Upper lobe of right lung (tissue), 1 donor: ENCODE measurements at regions not wholly inside any gene's neighbourhood (a gene's known extent, or its start where the extent isn't known, plus 50 kb on each side); places are given as distances from the start of the nearest gene placed in this dataset.

Experiments
- ATAC-seq: fragments of 200-7000 bp; cut with Tn5 transposase; one replicate; pipeline ENCODE4 v1.9.1; 2020; ENCODE audit warnings: mild to moderate bottlenecking, moderate library complexity
- DNase-seq: peaks from one replicate; pipeline ENCODE4 v3.0.0-alpha.2; 2020
- H3K27ac ChIP-seq: fragments of 200-600 bp; one replicate; pipeline ENCODE4 v1.8.0; 2022
- H3K27me3 ChIP-seq: fragments of 200-600 bp; one replicate; pipeline ENCODE4 v1.8.0; 2022; ENCODE audit warnings: mild to moderate bottlenecking
- H3K36me3 ChIP-seq: fragments of 200-600 bp; one replicate; pipeline ENCODE4 v1.8.0; 2022
- H3K4me1 ChIP-seq: fragments of 200-600 bp; one replicate; pipeline ENCODE4 v1.8.0; 2022
- H3K4me3 ChIP-seq: fragments of 200-600 bp; one replicate; pipeline ENCODE4 v1.8.0; 2022; ENCODE audit warnings: mild to moderate bottlenecking
- H3K9me3 ChIP-seq: fragments of 200-600 bp; one replicate; pipeline ENCODE4 v1.8.0; 2022
- CTCF ChIP-seq: fragments of 200-600 bp; IDR thresholded peaks from one replicate; pipeline ENCODE4 v1.8.0; 2022; ENCODE audit warnings: antibody characterized with exemption
- intact Hi-C: fragments of 100-400 bp; cut with DNase I; formaldehyde crosslinking; loops from one replicate; pipeline ENCODE4 v1.11.0; 2022
- donor health status: DM: no; HTN: yes; CAD: no; lungs with severe emphysema.

GRCh38 chr2:8054070-8054469 lies 627.8 kb upstream of the ID2 start:
- Histone ChIP-seq H3K36me3 (no peaks in the 10 kb centered on the region), H3K27me3 (no peaks in the 10 kb centered on the region), H3K4me3 (no peak overlapping the region), H3K9me3 (no peaks in the 10 kb centered on the region), H3K27ac (no peak overlapping the region), H3K4me1 (no peaks in the 10 kb centered on the region)
- no peak for DNase-seq
- no peak for TF ChIP-seq CTCF
- intact Hi-C loops = no loop called here
- ATAC-seq = no peak

GRCh38 chr2:8058652-8059051 lies 623.2 kb upstream of the ID2 start:
- ATAC-seq = peak; percentile 79

GRCh38 chr2:8059255-8059654 lies 622.6 kb upstream of the ID2 start:
- no peak for ATAC-seq
- no peak for DNase-seq
- no peaks in the 10 kb centered on the region for H3K27me3 ChIP-seq
- no peak overlapping the region for H3K27ac ChIP-seq
- H3K9me3 ChIP-seq = no peaks in the 10 kb centered on the region
- no peaks in the 10 kb centered on the region for H3K4me1 ChIP-seq
- H3K36me3 ChIP-seq = no peaks in the 10 kb centered on the region
- no peak overlapping the region for H3K4me3 ChIP-seq
- intact Hi-C loops = no loop called here
- no peak for TF ChIP-seq CTCF

More at GRCh38 chr2:8058652-8059051, 623.2 kb upstream of the ID2 start:
- Histone ChIP-seq H3K27me3 (no peaks in the 10 kb centered on the region), H3K4me1 (no peaks in the 10 kb centered on the region), H3K27ac (no peak overlapping the region), H3K4me3 (no peak overlapping the region), H3K36me3 (no peaks in the 10 kb centered on the region), H3K9me3 (no peaks in the 10 kb centered on the region)
- intact Hi-C loops = no loop called here
- DNase-seq = no peak
- no peak for TF ChIP-seq CTCF

- H3K9me3 ChIP-seq = no peaks in the 10 kb centered on the region
- H3K4me3 ChIP-seq = no peak overlapping the region
- intact Hi-C loops = no loop called here
- DNase-seq = no peak
- H3K27ac ChIP-seq = no peak overlapping the region
- TF ChIP-seq CTCF = no peak
- H3K27me3 ChIP-seq = no peaks in the 10 kb centered on the region
- no peaks in the 10 kb centered on the region for H3K36me3 ChIP-seq
- H3K4me1 ChIP-seq = no peaks in the 10 kb centered on the region
- ATAC-seq = no peak
These were observed 622.1 kb upstream of the ID2 start for GRCh38 chr2:8059794-8060193.

GRCh38 chr2:8061219-8061618 lies 620.6 kb upstream of the ID2 start:
- H3K4me3 ChIP-seq = no peak overlapping the region
- no peaks in the 10 kb centered on the region for H3K9me3 ChIP-seq
- H3K27me3 ChIP-seq = no peaks in the 10 kb centered on the region
- DNase-seq (no peak), ATAC-seq (no peak)
- H3K36me3 ChIP-seq = no peaks in the 10 kb centered on the region
- H3K27ac ChIP-seq = no peak overlapping the region
- intact Hi-C loops = no loop called here
- no peak for TF ChIP-seq CTCF
- no peaks in the 10 kb centered on the region for H3K4me1 ChIP-seq

- Histone ChIP-seq H3K4me3 (no peak overlapping the region), H3K9me3 (no peaks in the 10 kb centered on the region), H3K4me1 (no peaks in the 10 kb centered on the region), H3K27me3 (no peaks in the 10 kb centered on the region), H3K36me3 (no peaks in the 10 kb centered on the region), H3K27ac (no peak overlapping the region)
- intact Hi-C loops = no loop called here
- ATAC-seq (no peak), DNase-seq (no peak)
- no peak for TF ChIP-seq CTCF
These were observed 617.3 kb upstream of the ID2 start for GRCh38 chr2:8064603-8065002.
